Lung (tissue), 11 donors: ENCODE measurements at regions not wholly inside any gene's neighbourhood (a gene's known extent, or its start where the extent isn't known, plus 50 kb on each side); places are given as distances from the start of the nearest gene placed in this dataset.

Source experiments
- ATAC-seq: fragments of 200-7000 bp; cut with Tn5 transposase; one replicate; pipeline ENCODE4 v1.9.1; 2020; ENCODE audit warnings: moderate number of reproducible peaks; ENCODE audit not compliant: insufficient read depth, low FRiP score
- DNase-seq, 3 donors: peaks; one replicate each; pipeline ENCODE4 v3.0.0-alpha.2; 2013 to 2017
- H3K27ac ChIP-seq, 2 donors: one replicate each; pipeline ENCODE4 v1.5.1; 2013; ENCODE audit warnings: mild to moderate bottlenecking in 2 of 2, moderate library complexity in 2 of 2, control low read depth in 1 of 2, inconsistent platforms in 1 of 2, low read depth in 1 of 2, low read length in 1 of 2
- H3K27me3 ChIP-seq, 3 donors: one replicate each; pipeline ENCODE4 v1.5.1; 2013; ENCODE audit warnings: low read length in 2 of 3; ENCODE audit not compliant: control insufficient read depth in 3 of 3, insufficient read depth in 3 of 3
- H3K36me3 ChIP-seq, 4 donors: one replicate each; pipeline ENCODE4 v1.5.1; 2013; ENCODE audit warnings: low read length in 4 of 4, mild to moderate bottlenecking in 1 of 4, moderate library complexity in 1 of 4; ENCODE audit not compliant: control insufficient read depth in 4 of 4, insufficient read depth in 4 of 4
- H3K4me1 ChIP-seq, 5 donors: one replicate each; pipeline ENCODE4 v1.5.1; 2013; ENCODE audit warnings: low read length in 5 of 5, mild to moderate bottlenecking in 2 of 5, moderate library complexity in 1 of 5; ENCODE audit not compliant: control insufficient read depth in 5 of 5, insufficient read depth in 5 of 5
- H3K4me3 ChIP-seq: one replicate; pipeline ENCODE4 v1.5.1; 2013; ENCODE audit warnings: mild to moderate bottlenecking, control low read depth, moderate library complexity
- H3K9ac ChIP-seq, 2 donors: one replicate each; pipeline ENCODE4 v1.5.1; 2013; ENCODE audit warnings: low read length in 2 of 2, control low read depth in 1 of 2; ENCODE audit not compliant: insufficient read depth in 1 of 2
- H3K9me3 ChIP-seq, 4 donors: one replicate each; pipeline ENCODE4 v1.5.1; 2013; ENCODE audit warnings: low read length in 3 of 4, mild to moderate bottlenecking in 1 of 4, moderate library complexity in 1 of 4; ENCODE audit not compliant: control insufficient read depth in 4 of 4, insufficient read depth in 3 of 4
- CTCF ChIP-seq: IDR thresholded peaks from 2 replicates; pipeline ENCODE4 v1.5.1; 2012; ENCODE audit warnings: mild to moderate bottlenecking; ENCODE audit errors: control extremely low read depth, extremely low read depth
- WGBS, 2 donors: extraction: QIAGEN DNeasy Blood & Tissue Kit; methylation state at CpG; one replicate each; pipeline ENCODE4 v1.1.7; 2013; 5-methylcytosine and 5-hydroxymethylcytosine counted together
- donor health status: control.
- donor health status: control.
- donor health status: Bipolar disorder and iron deficiency.
- donor health status: healthy.
- donor health status: DM: yes; HTN: yes; CAD: no.

- WGBS, 2 donors: 89 to 92% methylated on average over 1 of the region's 1 CpG
- Histone ChIP-seq H3K9me3 (peaks cover 0 to 2% (median 0%) of the 10 kb centered on the region in 4 donors), H3K4me3 (no peak overlapping the region), H3K27me3 (no peaks in the 10 kb centered on the region), H3K9ac (no peak overlapping the region), H3K4me1 (peaks cover 0 to 4% (median 0%) of the 10 kb centered on the region in 5 donors), H3K27ac (no peak overlapping the region), H3K36me3 (no peaks in the 10 kb centered on the region)
- DNase-seq: no peak
- no peak for ATAC-seq
- TF ChIP-seq CTCF: no peak
Observed at GRCh38 chr1:166485620-166486019, 318.8 kb upstream of the FAM78B start.

- H3K27ac ChIP-seq: no peak overlapping the region
- H3K4me3 ChIP-seq: no peak overlapping the region
- TF ChIP-seq CTCF: no peak
- no peaks in the 10 kb centered on the region for H3K27me3 ChIP-seq
- ATAC-seq (no peak), DNase-seq (no peak)
- H3K4me1 ChIP-seq: peaks cover 0 to 4% (median 0%) of the 10 kb centered on the region in 5 donors
- H3K9ac ChIP-seq: no peak overlapping the region
- 92 to 94% methylated on average over 2 of the region's 2 CpGs for WGBS, 2 donors
- H3K9me3 ChIP-seq: peaks cover 0 to 2% (median under 1%) of the 10 kb centered on the region in 4 donors
- no peaks in the 10 kb centered on the region for H3K36me3 ChIP-seq
Observed at GRCh38 chr1:166488327-166488726, 321.5 kb upstream of the FAM78B start.

- Histone ChIP-seq H3K36me3 (no peaks in the 10 kb centered on the region), H3K4me1 (peaks cover 0 to 4% (median 0%) of the 10 kb centered on the region in 5 donors), H3K9ac (no peak overlapping the region), H3K4me3 (no peak overlapping the region), H3K27me3 (no peaks in the 10 kb centered on the region), H3K27ac (peak overlapping the region in 1 of 2 donors; percentile 64), H3K9me3 (peaks cover 0 to 2% (median under 1%) of the 10 kb centered on the region in 4 donors)
- ATAC-seq: no peak
- TF ChIP-seq CTCF: no peak
- 66 to 76% methylated on average over 2 of the region's 2 CpGs for WGBS, 2 donors
- DNase-seq: no peak
Observed at GRCh38 chr1:166489356-166489669, 322.5 kb upstream of the FAM78B start.
